ENCODE measurements at regions not wholly inside any gene's neighbourhood (a gene's known extent, or its start where the extent isn't known, plus 50 kb on each side); places are given as distances from the start of the nearest gene placed in this dataset.

DNA sequence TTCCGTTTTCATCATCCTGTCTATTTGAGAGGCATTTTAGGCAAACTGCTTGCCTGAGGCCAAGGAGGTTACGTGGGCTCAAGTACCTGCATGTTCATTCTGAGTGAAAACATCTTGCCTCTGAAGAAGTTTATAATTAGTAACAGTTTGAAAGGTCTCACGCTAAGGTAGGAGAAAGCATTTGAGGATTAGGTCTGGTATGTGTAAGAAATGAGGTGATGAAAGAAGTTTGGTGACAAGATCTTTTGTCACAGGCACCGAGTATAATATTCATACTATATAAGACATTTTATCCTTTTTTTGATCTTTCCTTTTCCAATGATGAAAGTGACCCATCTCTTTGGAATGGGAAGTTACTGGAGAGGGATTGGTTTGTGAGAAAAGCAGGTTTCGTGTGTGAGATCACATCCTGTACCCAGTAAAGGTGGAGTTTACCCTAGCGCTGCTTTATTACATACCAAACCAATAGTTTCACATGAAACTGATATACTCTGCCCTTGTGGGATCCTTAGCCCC, 98.7 kb upstream of the PDC start:
- Histone ChIP-seq H3K79me2 (ENCODE audit: insufficient read depth, low read length) (no peaks in the 10 kb centered on the region), H3K4me1 (ENCODE audit: control insufficient read depth in 1 of 2, insufficient read depth in 2 of 2, low read length in 2 of 2) (no peaks in the 10 kb centered on the region), H3K27me3 (ENCODE audit: insufficient read depth, low read length) (no peaks in the 10 kb centered on the region), H3K9me2 (ENCODE audit: insufficient read depth) (no peaks in the 10 kb centered on the region), H4K20me1 (ENCODE audit: insufficient read depth) (no peaks in the 10 kb centered on the region), H3K4me2 (ENCODE audit: low read length) (no peak overlapping the region), H2AFZ (ENCODE audit: low read depth, low read length, poor library complexity, severe bottlenecking) (no peak overlapping the region), H3K9me3 (ENCODE audit: control insufficient read depth in 1 of 2, insufficient read depth in 1 of 2, low read depth in 1 of 2, low read length in 2 of 2) (no peaks in the 10 kb centered on the region), H3K27ac (ENCODE audit: low read depth, low read length) (no peak overlapping the region), H3K9ac (ENCODE audit: low read length) (no peak overlapping the region), H3K4me3 (replicated peaks in 1 of 2; ENCODE audit: low read depth in 1 of 2, low read length in 2 of 2) (no peak overlapping the region), H3K36me3 (ENCODE audit: control insufficient read depth in 1 of 2, insufficient read depth in 2 of 2, low read length in 2 of 2) (no peaks in the 10 kb centered on the region)
- TF ChIP-seq CEBPB (IDR thresholded peaks at IDR 0.05; ENCODE audit: low read depth) (no peak), CBX3 (IDR thresholded peaks at IDR 0.05; ENCODE audit: low read depth) (no peak), JUND (IDR thresholded peaks at IDR 0.05) (no peak), ZFX (IDR thresholded peaks at IDR 0.05) (no peak), YY1 (IDR thresholded peaks at IDR 0.05; ENCODE audit: extremely low read depth, insufficient replicate concordance, low read depth, low read length) (no peak), RAD21 (IDR thresholded peaks at IDR 0.05; ENCODE audit: low read depth) (no peak), EGR1 (IDR thresholded peaks at IDR 0.05; ENCODE audit: low read depth) (no peak), SP1 (IDR thresholded peaks at IDR 0.05; ENCODE audit: low read depth) (no peak), TCF7L2 (IDR thresholded peaks at IDR 0.05; ENCODE audit: borderline replicate concordance, extremely low read depth, insufficient read depth, insufficient read length) (no peak)
- TF ChIP-seq, protein P1, sequence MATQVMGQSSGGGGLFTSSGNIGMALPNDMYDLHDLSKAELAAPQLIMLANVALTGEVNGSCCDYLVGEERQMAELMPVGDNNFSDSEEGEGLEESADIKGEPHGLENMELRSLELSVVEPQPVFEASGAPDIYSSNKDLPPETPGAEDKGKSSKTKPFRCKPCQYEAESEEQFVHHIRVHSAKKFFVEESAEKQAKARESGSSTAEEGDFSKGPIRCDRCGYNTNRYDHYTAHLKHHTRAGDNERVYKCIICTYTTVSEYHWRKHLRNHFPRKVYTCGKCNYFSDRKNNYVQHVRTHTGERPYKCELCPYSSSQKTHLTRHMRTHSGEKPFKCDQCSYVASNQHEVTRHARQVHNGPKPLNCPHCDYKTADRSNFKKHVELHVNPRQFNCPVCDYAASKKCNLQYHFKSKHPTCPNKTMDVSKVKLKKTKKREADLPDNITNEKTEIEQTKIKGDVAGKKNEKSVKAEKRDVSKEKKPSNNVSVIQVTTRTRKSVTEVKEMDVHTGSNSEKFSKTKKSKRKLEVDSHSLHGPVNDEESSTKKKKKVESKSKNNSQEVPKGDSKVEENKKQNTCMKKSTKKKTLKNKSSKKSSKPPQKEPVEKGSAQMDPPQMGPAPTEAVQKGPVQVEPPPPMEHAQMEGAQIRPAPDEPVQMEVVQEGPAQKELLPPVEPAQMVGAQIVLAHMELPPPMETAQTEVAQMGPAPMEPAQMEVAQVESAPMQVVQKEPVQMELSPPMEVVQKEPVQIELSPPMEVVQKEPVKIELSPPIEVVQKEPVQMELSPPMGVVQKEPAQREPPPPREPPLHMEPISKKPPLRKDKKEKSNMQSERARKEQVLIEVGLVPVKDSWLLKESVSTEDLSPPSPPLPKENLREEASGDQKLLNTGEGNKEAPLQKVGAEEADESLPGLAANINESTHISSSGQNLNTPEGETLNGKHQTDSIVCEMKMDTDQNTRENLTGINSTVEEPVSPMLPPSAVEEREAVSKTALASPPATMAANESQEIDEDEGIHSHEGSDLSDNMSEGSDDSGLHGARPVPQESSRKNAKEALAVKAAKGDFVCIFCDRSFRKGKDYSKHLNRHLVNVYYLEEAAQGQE (IDR thresholded peaks at IDR 0.05; ENCODE audit: low read depth), result no peak
- TF ChIP-seq, protein P2, sequence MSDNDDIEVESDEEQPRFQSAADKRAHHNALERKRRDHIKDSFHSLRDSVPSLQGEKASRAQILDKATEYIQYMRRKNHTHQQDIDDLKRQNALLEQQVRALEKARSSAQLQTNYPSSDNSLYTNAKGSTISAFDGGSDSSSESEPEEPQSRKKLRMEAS (IDR thresholded peaks at IDR 0.05), result no peak
- TF ChIP-seq, protein P3, sequence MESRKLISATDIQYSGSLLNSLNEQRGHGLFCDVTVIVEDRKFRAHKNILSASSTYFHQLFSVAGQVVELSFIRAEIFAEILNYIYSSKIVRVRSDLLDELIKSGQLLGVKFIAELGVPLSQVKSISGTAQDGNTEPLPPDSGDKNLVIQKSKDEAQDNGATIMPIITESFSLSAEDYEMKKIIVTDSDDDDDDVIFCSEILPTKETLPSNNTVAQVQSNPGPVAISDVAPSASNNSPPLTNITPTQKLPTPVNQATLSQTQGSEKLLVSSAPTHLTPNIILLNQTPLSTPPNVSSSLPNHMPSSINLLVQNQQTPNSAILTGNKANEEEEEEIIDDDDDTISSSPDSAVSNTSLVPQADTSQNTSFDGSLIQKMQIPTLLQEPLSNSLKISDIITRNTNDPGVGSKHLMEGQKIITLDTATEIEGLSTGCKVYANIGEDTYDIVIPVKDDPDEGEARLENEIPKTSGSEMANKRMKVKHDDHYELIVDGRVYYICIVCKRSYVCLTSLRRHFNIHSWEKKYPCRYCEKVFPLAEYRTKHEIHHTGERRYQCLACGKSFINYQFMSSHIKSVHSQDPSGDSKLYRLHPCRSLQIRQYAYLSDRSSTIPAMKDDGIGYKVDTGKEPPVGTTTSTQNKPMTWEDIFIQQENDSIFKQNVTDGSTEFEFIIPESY (IDR thresholded peaks at IDR 0.05; ENCODE audit: extremely low read depth, insufficient replicate concordance, low read length), result no peak
- CTCF ChIA-PET, result no interaction called here
- POLR2A ChIA-PET, result no interaction called here
- RAD21 ChIA-PET (ENCODE audit: low non-redundant PET in 1 of 2, low total read pairs in 2 of 2, uncharacterized antibody in 2 of 2, unreplicated experiment in 2 of 2), result no interaction called here
- ATAC-seq (no peak), DNase-seq (ENCODE audit: low read depth, low spot score) (no peak)
- no TSS peak for BruUV-seq (replicated peaks)
- intact Hi-C loops (cut with micrococcal nuclease), result no loop called here

Data from HCT116 (cell line).